ENCODE measurements at regions not wholly inside any gene's neighbourhood (a gene's known extent, or its start where the extent isn't known, plus 50 kb on each side); places are given as distances from the start of the nearest gene placed in this dataset.

GRCh38 chr6:124877468-124877867, 84.8 kb upstream of the RNF217 start:
- Histone ChIP-seq H3K36me3 (no peaks in the 10 kb centered on the region), H3K9me3 (no peaks in the 10 kb centered on the region), H3K27me3 (no peaks in the 10 kb centered on the region), H3K4me1 (peaks cover 0 to 8% of the 10 kb centered on the region in 2 donors), H3K4me3 (no peak overlapping the region), H3K27ac (no peak overlapping the region)
- intact Hi-C loops (cut with DNase I): loop anchor here (10.0 kb wide), 2 partner anchors 427 to 907 kb away; partner anchors contain the start of gene HDDC2
- DNase-seq (ENCODE audit: low spot score in 2 of 2): no peak
- TF ChIP-seq, protein P1, sequence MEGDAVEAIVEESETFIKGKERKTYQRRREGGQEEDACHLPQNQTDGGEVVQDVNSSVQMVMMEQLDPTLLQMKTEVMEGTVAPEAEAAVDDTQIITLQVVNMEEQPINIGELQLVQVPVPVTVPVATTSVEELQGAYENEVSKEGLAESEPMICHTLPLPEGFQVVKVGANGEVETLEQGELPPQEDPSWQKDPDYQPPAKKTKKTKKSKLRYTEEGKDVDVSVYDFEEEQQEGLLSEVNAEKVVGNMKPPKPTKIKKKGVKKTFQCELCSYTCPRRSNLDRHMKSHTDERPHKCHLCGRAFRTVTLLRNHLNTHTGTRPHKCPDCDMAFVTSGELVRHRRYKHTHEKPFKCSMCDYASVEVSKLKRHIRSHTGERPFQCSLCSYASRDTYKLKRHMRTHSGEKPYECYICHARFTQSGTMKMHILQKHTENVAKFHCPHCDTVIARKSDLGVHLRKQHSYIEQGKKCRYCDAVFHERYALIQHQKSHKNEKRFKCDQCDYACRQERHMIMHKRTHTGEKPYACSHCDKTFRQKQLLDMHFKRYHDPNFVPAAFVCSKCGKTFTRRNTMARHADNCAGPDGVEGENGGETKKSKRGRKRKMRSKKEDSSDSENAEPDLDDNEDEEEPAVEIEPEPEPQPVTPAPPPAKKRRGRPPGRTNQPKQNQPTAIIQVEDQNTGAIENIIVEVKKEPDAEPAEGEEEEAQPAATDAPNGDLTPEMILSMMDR (IDR thresholded peaks at IDR 0.05): no peak

DNA sequence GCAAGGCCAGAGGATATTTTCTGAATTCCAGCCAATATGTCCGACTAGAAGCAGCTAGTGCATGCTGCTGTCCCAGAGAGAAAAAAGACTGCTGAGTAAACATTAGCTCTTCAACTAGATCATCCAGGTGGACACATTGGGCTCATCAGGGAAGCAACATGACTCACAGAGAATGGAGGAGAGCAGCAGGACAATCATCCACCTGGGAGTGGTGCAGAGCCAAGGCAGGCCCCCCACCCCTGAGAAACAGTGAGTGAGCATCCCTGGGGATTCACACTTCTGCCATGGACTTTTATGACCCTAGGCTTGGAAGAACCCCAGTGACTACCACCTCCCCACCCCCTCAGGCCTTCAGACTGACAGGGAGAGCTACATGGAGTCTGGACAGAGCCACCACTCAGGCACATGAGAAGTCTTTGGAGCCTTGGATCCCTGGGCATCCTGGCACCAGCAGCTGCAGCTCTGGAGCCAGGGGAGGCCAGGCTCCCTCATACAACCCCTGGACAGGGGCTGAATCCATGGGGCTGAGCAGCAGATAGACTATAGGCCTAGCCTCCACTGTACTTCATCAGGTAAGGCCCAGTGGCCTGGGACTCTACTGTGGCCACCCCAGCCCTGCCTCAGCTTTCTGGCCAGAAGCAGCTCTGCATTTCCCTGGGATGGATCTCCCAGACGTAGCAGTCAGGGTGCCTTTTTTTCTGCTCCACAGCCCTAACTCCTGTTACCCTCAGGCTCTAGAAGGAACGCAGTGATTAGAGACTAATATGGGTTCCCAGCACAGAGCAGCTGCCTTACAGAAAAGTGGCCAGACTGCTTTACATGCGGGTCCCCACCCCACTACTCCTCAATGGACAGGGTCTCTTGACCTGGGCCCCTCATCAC, 82.9 kb upstream of the RNF217 start:
- Histone ChIP-seq H3K9me3 (no peaks in the 10 kb centered on the region), H3K27me3 (no peaks in the 10 kb centered on the region), H3K4me3 (no peak overlapping the region), H3K36me3 (no peaks in the 10 kb centered on the region), H3K4me1 (peaks cover 0 to 10% of the 10 kb centered on the region in 2 donors), H3K27ac (no peak overlapping the region)
- TF ChIP-seq, protein P1 (IDR thresholded peaks at IDR 0.05): no peak
- DNase-seq (ENCODE audit: low spot score in 2 of 2): no peak
- intact Hi-C loops (cut with DNase I): loop anchor here (10.0 kb wide), 2 partner anchors 425 to 905 kb away; partner anchors contain the start of gene HDDC2

DNA sequence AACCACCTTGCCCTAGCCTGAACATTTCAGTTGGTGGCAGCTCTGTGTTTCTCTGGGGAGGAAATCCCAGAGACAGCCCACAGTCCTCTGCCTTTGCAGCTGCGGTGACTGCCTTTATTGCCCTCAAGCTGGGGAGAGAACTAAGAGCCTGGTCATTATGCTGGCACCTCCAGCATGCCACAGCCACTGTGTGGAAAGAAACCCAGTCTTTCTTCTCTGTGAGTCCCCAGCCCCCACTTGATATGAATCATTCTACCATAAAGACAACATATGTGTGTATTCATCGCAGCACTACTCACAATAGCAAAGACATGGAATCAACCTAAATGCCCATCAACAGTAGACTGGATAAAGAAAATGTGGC, 82.3 kb upstream of the RNF217 start:
- Histone ChIP-seq H3K4me1 (peaks cover 0 to 10% of the 10 kb centered on the region in 2 donors), H3K36me3 (no peaks in the 10 kb centered on the region), H3K9me3 (no peaks in the 10 kb centered on the region), H3K27me3 (no peaks in the 10 kb centered on the region), H3K4me3 (no peak overlapping the region), H3K27ac (no peak overlapping the region)
- TF ChIP-seq, protein P1 (IDR thresholded peaks at IDR 0.05): no peak
- intact Hi-C loops (cut with DNase I): loop anchor here (5.0 to 10.0 kb wide), 3 partner anchors 82 to 905 kb away; partner anchors contain the start of genes HDDC2 and RNF217
- DNase-seq (ENCODE audit: low spot score in 2 of 2): no peak

GRCh38 chr6:124881898-124882578, 80.2 kb upstream of the RNF217 start:
- no peaks in the 10 kb centered on the region for H3K36me3 ChIP-seq
- TF ChIP-seq, protein P1 (IDR thresholded peaks at IDR 0.05): no peak
- peaks cover 0 to 10% of the 10 kb centered on the region in 2 donors for H3K4me1 ChIP-seq
- no peaks in the 10 kb centered on the region for H3K27me3 ChIP-seq
- H3K9me3 ChIP-seq: no peaks in the 10 kb centered on the region
- DNase-seq (ENCODE audit: low spot score in 2 of 2): no peak
- no peak overlapping the region for H3K4me3 ChIP-seq
- intact Hi-C loops (cut with DNase I): loop anchor here (5.0 kb wide), 1 partner anchor 80 kb away; the partner anchor contains the start of gene RNF217
- peak overlapping the region in 1 of 2 donors; percentile 9 for H3K27ac ChIP-seq

- Histone ChIP-seq H3K27me3 (no peaks in the 10 kb centered on the region), H3K36me3 (no peaks in the 10 kb centered on the region), H3K4me1 (peaks cover 0 to 10% of the 10 kb centered on the region in 2 donors), H3K9me3 (no peaks in the 10 kb centered on the region), H3K4me3 (no peak overlapping the region), H3K27ac (peak overlapping the region in 1 of 2 donors; percentile 9)
- DNase-seq (ENCODE audit: low spot score in 2 of 2): no peak
- intact Hi-C loops (cut with DNase I): loop anchor here (5.0 kb wide), 1 partner anchor 80 kb away; the partner anchor contains the start of gene RNF217
- TF ChIP-seq, protein P1 (IDR thresholded peaks at IDR 0.05): no peak
These were observed 79.5 kb upstream of the RNF217 start for GRCh38 chr6:124882579-124883393.

Data from ascending aorta (tissue), 2 donors.